ENCODE measurements at regions not wholly inside any gene's neighbourhood (a gene's known extent, or its start where the extent isn't known, plus 50 kb on each side); places are given as distances from the start of the nearest gene placed in this dataset.

DNA sequence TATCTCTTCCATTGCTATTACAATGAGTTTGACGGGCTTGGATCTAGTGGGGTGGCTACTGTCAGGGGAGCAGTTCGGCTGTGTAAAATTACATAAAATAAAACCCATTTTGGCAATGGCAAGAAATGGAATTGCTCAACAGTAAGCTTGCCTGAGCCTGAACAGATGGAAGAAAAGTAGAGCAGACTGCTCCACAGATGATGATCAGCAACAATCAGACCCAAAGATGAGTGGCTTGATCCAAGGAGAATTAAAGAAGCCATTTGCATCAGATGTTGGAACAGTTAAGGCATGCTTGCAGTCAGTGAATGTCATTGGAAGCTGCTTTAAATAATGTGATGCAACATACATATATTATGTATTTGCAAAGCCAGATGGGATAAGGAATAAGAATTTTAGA is 256.6 kb upstream of the SMIM30 start:
- no peak for TF ChIP-seq POLR2A (IDR thresholded peaks at IDR 0.05)
- TF ChIP-seq, protein P1, sequence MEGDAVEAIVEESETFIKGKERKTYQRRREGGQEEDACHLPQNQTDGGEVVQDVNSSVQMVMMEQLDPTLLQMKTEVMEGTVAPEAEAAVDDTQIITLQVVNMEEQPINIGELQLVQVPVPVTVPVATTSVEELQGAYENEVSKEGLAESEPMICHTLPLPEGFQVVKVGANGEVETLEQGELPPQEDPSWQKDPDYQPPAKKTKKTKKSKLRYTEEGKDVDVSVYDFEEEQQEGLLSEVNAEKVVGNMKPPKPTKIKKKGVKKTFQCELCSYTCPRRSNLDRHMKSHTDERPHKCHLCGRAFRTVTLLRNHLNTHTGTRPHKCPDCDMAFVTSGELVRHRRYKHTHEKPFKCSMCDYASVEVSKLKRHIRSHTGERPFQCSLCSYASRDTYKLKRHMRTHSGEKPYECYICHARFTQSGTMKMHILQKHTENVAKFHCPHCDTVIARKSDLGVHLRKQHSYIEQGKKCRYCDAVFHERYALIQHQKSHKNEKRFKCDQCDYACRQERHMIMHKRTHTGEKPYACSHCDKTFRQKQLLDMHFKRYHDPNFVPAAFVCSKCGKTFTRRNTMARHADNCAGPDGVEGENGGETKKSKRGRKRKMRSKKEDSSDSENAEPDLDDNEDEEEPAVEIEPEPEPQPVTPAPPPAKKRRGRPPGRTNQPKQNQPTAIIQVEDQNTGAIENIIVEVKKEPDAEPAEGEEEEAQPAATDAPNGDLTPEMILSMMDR (IDR thresholded peaks at IDR 0.05) = no peak

Measured in suprapubic skin (tissue), 3 donors.